Immature natural killer cell (primary cell): ENCODE measurements at regions not wholly inside any gene's neighbourhood (a gene's known extent, or its start where the extent isn't known, plus 50 kb on each side); places are given as distances from the start of the nearest gene placed in this dataset.
"Not testable (repeated sequence)": the region's sequence is repeated elsewhere in the genome, so short reads cannot be mapped to it uniquely, and the experiment has no call there.

Experiments
- DNase-seq, 3 donors: peaks; one replicate each; pipeline ENCODE4 v3.0.0; 2022; ENCODE audit warnings: mixed read lengths in 1 of 3
- H3K27ac Mint-ChIP-seq, 6 donors: one replicate each; pipeline ENCODE4 v1.8.0; 2020; ENCODE audit warnings: mixed read lengths in 6 of 6, mild to moderate bottlenecking in 5 of 6, inconsistent platforms in 4 of 6, moderate library complexity in 3 of 6
- H3K27me3 Mint-ChIP-seq, 3 donors: one replicate each; pipeline ENCODE4 v1.8.0; 2020 to 2021; ENCODE audit warnings: low read depth in 3 of 3, mild to moderate bottlenecking in 3 of 3, mixed read lengths in 3 of 3, moderate library complexity in 3 of 3, inconsistent platforms in 1 of 3
- H3K36me3 Mint-ChIP-seq, 3 donors: one replicate each; pipeline ENCODE4 v1.8.0; 2020; ENCODE audit warnings: mixed read lengths in 3 of 3, inconsistent platforms in 2 of 3, mild to moderate bottlenecking in 2 of 3
- H3K4me1 Mint-ChIP-seq, 2 donors: one replicate each; pipeline ENCODE4 v1.8.0; 2020; ENCODE audit warnings: inconsistent platforms in 2 of 2, mild to moderate bottlenecking in 2 of 2, mixed read lengths in 2 of 2, moderate library complexity in 1 of 2
- H3K4me3 Mint-ChIP-seq, 5 donors: one replicate each; pipeline ENCODE4 v1.8.0; 2020; ENCODE audit warnings: mild to moderate bottlenecking in 5 of 5, mixed read lengths in 5 of 5, inconsistent platforms in 3 of 5, moderate library complexity in 3 of 5
- H3K9me3 Mint-ChIP-seq, 6 donors: one replicate each; pipeline ENCODE4 v1.8.0; 2020; ENCODE audit warnings: mild to moderate bottlenecking in 6 of 6, mixed read lengths in 6 of 6, inconsistent platforms in 4 of 6, moderate library complexity in 3 of 6

GRCh38 chr1:60924964-60925798, 157.2 kb upstream of the NFIA start:
- Mint-ChIP-seq H3K4me3 (no peak overlapping the region), H3K27me3 (peaks cover 0 to 3% (median 0%) of the 10 kb centered on the region in 3 donors), H3K4me1 (no peaks in the 10 kb centered on the region), H3K36me3 (no peaks in the 10 kb centered on the region), H3K9me3 (no peaks in the 10 kb centered on the region), H3K27ac (no peak overlapping the region)
- DNase-seq = no peak

- no peak overlapping the region for H3K27ac Mint-ChIP-seq
- H3K4me3 Mint-ChIP-seq = no peak overlapping the region
- no peaks in the 10 kb centered on the region for H3K9me3 Mint-ChIP-seq
- H3K27me3 Mint-ChIP-seq = peaks cover 0 to 3% (median 0%) of the 10 kb centered on the region in 3 donors
- no peaks in the 10 kb centered on the region for H3K4me1 Mint-ChIP-seq
- no peaks in the 10 kb centered on the region for H3K36me3 Mint-ChIP-seq
- no peak for DNase-seq
These were observed 158.2 kb upstream of the NFIA start for GRCh38 chr1:60924165-60924564.

GRCh38 chr1:60923389-60924087, 158.8 kb upstream of the NFIA start:
- H3K27me3 Mint-ChIP-seq = peaks cover 0 to 3% (median 0%) of the 10 kb centered on the region in 3 donors
- DNase-seq = no peak
- no peaks in the 10 kb centered on the region for H3K4me1 Mint-ChIP-seq
- H3K36me3 Mint-ChIP-seq = no peaks in the 10 kb centered on the region
- H3K9me3 Mint-ChIP-seq = no peaks in the 10 kb centered on the region
- no peak overlapping the region for H3K4me3 Mint-ChIP-seq
- no peak overlapping the region for H3K27ac Mint-ChIP-seq

GRCh38 chr1:60922304-60922703, 160.1 kb upstream of the NFIA start:
- Mint-ChIP-seq H3K9me3 (no peaks in the 10 kb centered on the region), H3K27me3 (peaks cover 0 to 5% (median 0%) of the 10 kb centered on the region in 3 donors), H3K36me3 (no peaks in the 10 kb centered on the region), H3K4me1 (no peaks in the 10 kb centered on the region), H3K4me3 (no peak overlapping the region), H3K27ac (no peak overlapping the region)
- DNase-seq = no peak

GRCh38 chr1:60921175-60921574, 161.2 kb upstream of the NFIA start:
- no peak for DNase-seq
- H3K27me3 Mint-ChIP-seq = peaks cover 0 to 6% (median 3%) of the 10 kb centered on the region in 3 donors
- no peaks in the 10 kb centered on the region for H3K9me3 Mint-ChIP-seq
- H3K4me3 Mint-ChIP-seq = no peak overlapping the region
- H3K36me3 Mint-ChIP-seq = no peaks in the 10 kb centered on the region
- no peaks in the 10 kb centered on the region for H3K4me1 Mint-ChIP-seq
- H3K27ac Mint-ChIP-seq = no peak overlapping the region

- Mint-ChIP-seq H3K27me3 (peaks cover 0 to 11% (median 3%) of the 10 kb centered on the region in 3 donors), H3K36me3 (no peaks in the 10 kb centered on the region), H3K4me3 (no peak overlapping the region), H3K9me3 (no peaks in the 10 kb centered on the region), H3K27ac (no peak overlapping the region), H3K4me1 (no peaks in the 10 kb centered on the region)
- DNase-seq = no peak
These were observed 161.8 kb upstream of the NFIA start for GRCh38 chr1:60920561-60920960.

- H3K4me1 Mint-ChIP-seq = no peaks in the 10 kb centered on the region
- H3K4me3 Mint-ChIP-seq = no peak overlapping the region
- H3K27ac Mint-ChIP-seq = no peak overlapping the region
- no peak for DNase-seq
- peaks cover 0 to 11% (median 3%) of the 10 kb centered on the region in 3 donors for H3K27me3 Mint-ChIP-seq
- no peaks in the 10 kb centered on the region for H3K36me3 Mint-ChIP-seq
- no peaks in the 10 kb centered on the region for H3K9me3 Mint-ChIP-seq
These were observed 163.5 kb upstream of the NFIA start for GRCh38 chr1:60918867-60919266.

- H3K27me3 Mint-ChIP-seq = peaks cover 0 to 13% (median 3%) of the 10 kb centered on the region in 3 donors
- H3K4me1 Mint-ChIP-seq = no peaks in the 10 kb centered on the region
- no peak for DNase-seq
- H3K4me3 Mint-ChIP-seq = no peak overlapping the region
- no peaks in the 10 kb centered on the region for H3K36me3 Mint-ChIP-seq
- no peaks in the 10 kb centered on the region for H3K9me3 Mint-ChIP-seq
- H3K27ac Mint-ChIP-seq = no peak overlapping the region
These were observed 165.5 kb upstream of the NFIA start for GRCh38 chr1:60916906-60917305.

- no peaks in the 10 kb centered on the region for H3K9me3 Mint-ChIP-seq
- no peaks in the 10 kb centered on the region for H3K4me1 Mint-ChIP-seq
- no peaks in the 10 kb centered on the region for H3K36me3 Mint-ChIP-seq
- DNase-seq = no peak
- peaks cover 0 to 13% (median 3%) of the 10 kb centered on the region in 3 donors for H3K27me3 Mint-ChIP-seq
- no peak overlapping the region for H3K4me3 Mint-ChIP-seq
- H3K27ac Mint-ChIP-seq = no peak overlapping the region
These were observed 166.2 kb upstream of the NFIA start for GRCh38 chr1:60916199-60916598.

GRCh38 chr1:60915441-60915840, 166.9 kb upstream of the NFIA start:
- Mint-ChIP-seq H3K4me3 (no peak overlapping the region), H3K9me3 (no peaks in the 10 kb centered on the region), H3K4me1 (no peaks in the 10 kb centered on the region), H3K27me3 (peaks cover 0 to 13% (median 5%) of the 10 kb centered on the region in 3 donors), H3K36me3 (no peaks in the 10 kb centered on the region), H3K27ac (no peak overlapping the region)
- DNase-seq = no peak

GRCh38 chr1:60914982-60915381, 167.4 kb upstream of the NFIA start:
- H3K36me3 Mint-ChIP-seq = no peaks in the 10 kb centered on the region
- H3K4me3 Mint-ChIP-seq = no peak overlapping the region
- H3K27me3 Mint-ChIP-seq = peaks cover 0 to 13% (median 5%) of the 10 kb centered on the region in 3 donors
- no peak for DNase-seq
- no peaks in the 10 kb centered on the region for H3K9me3 Mint-ChIP-seq
- no peaks in the 10 kb centered on the region for H3K4me1 Mint-ChIP-seq
- no peak overlapping the region for H3K27ac Mint-ChIP-seq

GRCh38 chr1:60913708-60914107, 168.7 kb upstream of the NFIA start:
- H3K9me3 Mint-ChIP-seq, H3K4me1 Mint-ChIP-seq, H3K27ac Mint-ChIP-seq, DNase-seq, H3K4me3 Mint-ChIP-seq, H3K36me3 Mint-ChIP-seq: not testable (repeated sequence)
- H3K27me3 Mint-ChIP-seq = peaks cover 0 to 13% (median 7%) of the 10 kb centered on the region in 3 donors

GRCh38 chr1:60913039-60913438, 169.3 kb upstream of the NFIA start:
- Mint-ChIP-seq H3K27ac (no peak overlapping the region), H3K9me3 (no peaks in the 10 kb centered on the region), H3K27me3 (peaks cover 0 to 13% (median 7%) of the 10 kb centered on the region in 3 donors), H3K4me1 (no peaks in the 10 kb centered on the region), H3K36me3 (no peaks in the 10 kb centered on the region), H3K4me3 (no peak overlapping the region)
- DNase-seq = no peak

- Mint-ChIP-seq H3K4me1 (no peaks in the 10 kb centered on the region), H3K27me3 (peaks cover 0 to 9% (median 6%) of the 10 kb centered on the region in 3 donors), H3K4me3 (no peak overlapping the region), H3K27ac (no peak overlapping the region), H3K9me3 (no peaks in the 10 kb centered on the region), H3K36me3 (no peaks in the 10 kb centered on the region)
- no peak for DNase-seq
These were observed 170.2 kb upstream of the NFIA start for GRCh38 chr1:60911966-60912697.
